IMR-90 (cell line): ENCODE measurements at regions not wholly inside any gene's neighbourhood (a gene's known extent, or its start where the extent isn't known, plus 50 kb on each side); places are given as distances from the start of the nearest gene placed in this dataset.

Experiments
- ATAC-seq: fragments of 200-7000 bp; cut with Tn5 transposase; 2 replicates; pipeline ENCODE4 v1.9.1; 2020; ENCODE audit warnings: low read depth, mild to moderate bottlenecking, moderate library complexity
- BruUV-seq: library from RNA; stranded (reverse); fragments of 400-500 nt; replicated peaks from 2 replicates; lab custom pipeline; 2021; lab: Mats Ljungman, UMichigan
- CTCF ChIA-PET: fragments of 300-600 bp; formaldehyde crosslinking; extraction: SDS; loops from one replicate; lab custom pipeline; 2021; ENCODE audit warnings: antibody characterized with exemption; lab: Yijun Ruan, JAX
- POLR2A ChIA-PET: fragments of 300-600 bp; sonication (Branson Sonifier 250); formaldehyde crosslinking; loops from one replicate; lab custom pipeline; 2022; ENCODE audit warnings: antibody characterized with exemption; ENCODE audit not compliant: unreplicated experiment; lab: Charles Lee
- DNase-seq: peaks from one replicate; pipeline ENCODE4 v3.0.0; 2013
- H2AFZ ChIP-seq: replicated peaks from 2 replicates; pipeline ENCODE3; 2013; ENCODE audit warnings: low read length, mild to moderate bottlenecking; ENCODE audit not compliant: poor library complexity
- H2AK5ac ChIP-seq: 2 replicates; pipeline ENCODE4 v1.6.1; 2013; ENCODE audit warnings: low read depth, low read length, inconsistent platforms
- H2AK9ac ChIP-seq: replicated peaks from 2 replicates; pipeline ENCODE3; 2013; ENCODE audit warnings: mild to moderate bottlenecking, low read depth, low read length, moderate library complexity; ENCODE audit not compliant: poor library complexity
- H2BK120ac ChIP-seq: 2 replicates; pipeline ENCODE4 v1.6.1; 2013; ENCODE audit warnings: low read depth, low read length, inconsistent platforms
- H2BK15ac ChIP-seq: 3 replicates; pipeline ENCODE4 v1.6.1; 2013; ENCODE audit warnings: low read depth, low read length, inconsistent platforms
- H2BK20ac ChIP-seq: 2 replicates; pipeline ENCODE4 v1.6.1; 2013; ENCODE audit warnings: low read depth, mild to moderate bottlenecking, inconsistent platforms, low read length, moderate library complexity
- H2BK5ac ChIP-seq: 2 replicates; pipeline ENCODE4 v1.6.1; 2013; ENCODE audit warnings: mild to moderate bottlenecking, low read depth, low read length, inconsistent platforms; ENCODE audit not compliant: poor library complexity, severe bottlenecking
- H3K14ac ChIP-seq: replicated peaks from 2 replicates; pipeline ENCODE4 v1.6.1; 2013; ENCODE audit warnings: low read depth, low read length, inconsistent platforms
- H3K18ac ChIP-seq: 2 replicates; pipeline ENCODE4 v1.6.1; 2013; ENCODE audit warnings: low read depth, low read length, control low read depth
- H3K23ac ChIP-seq: 2 replicates; pipeline ENCODE4 v1.6.1; 2013; ENCODE audit warnings: low read depth, low read length, inconsistent platforms
- H3K27ac ChIP-seq: 2 replicates; pipeline ENCODE4 v1.5.1; 2013; ENCODE audit warnings: mild to moderate bottlenecking, control low read depth, low read length; ENCODE audit not compliant: insufficient read depth
- H3K27me3 ChIP-seq: 2 replicates; pipeline ENCODE4 v1.6.1; 2013; ENCODE audit warnings: low read length; ENCODE audit not compliant: control insufficient read depth, insufficient read depth
- H3K36me3 ChIP-seq: 2 replicates; pipeline ENCODE4 v1.6.1; 2013; ENCODE audit warnings: low read length, mixed read lengths; ENCODE audit not compliant: control insufficient read depth, insufficient read depth
- H3K4ac ChIP-seq: 2 replicates; pipeline ENCODE4 v1.6.1; 2013; ENCODE audit warnings: low read depth, low read length, inconsistent platforms
- H3K4me1 ChIP-seq: 2 replicates; pipeline ENCODE4 v1.6.1; 2013; ENCODE audit warnings: low read length, mixed read lengths; ENCODE audit not compliant: control insufficient read depth, insufficient read depth
- H3K4me2 ChIP-seq: 2 replicates; pipeline ENCODE4 v1.6.1; 2013; ENCODE audit warnings: low read depth, mild to moderate bottlenecking, control low read depth, low read length, moderate library complexity
- H3K4me3 ChIP-seq: 2 replicates; pipeline ENCODE4 v1.5.1; 2013; ENCODE audit warnings: low read depth, mild to moderate bottlenecking, control low read depth, low read length, moderate library complexity; ENCODE audit not compliant: insufficient read depth
- H3K56ac ChIP-seq: 2 replicates; pipeline ENCODE4 v1.6.1; 2013; ENCODE audit warnings: low read length, inconsistent platforms; ENCODE audit not compliant: insufficient read depth; ENCODE audit errors: extremely low read depth
- H3K79me1 ChIP-seq, 2 experiments: 2 replicates each; pipeline ENCODE4 v1.6.1; 2013; ENCODE audit warnings: low read length in 2 of 2, inconsistent platforms in 1 of 2, low read depth in 1 of 2
- H3K9ac ChIP-seq: 2 replicates; pipeline ENCODE4 v1.6.1; 2013; ENCODE audit warnings: low read depth, low read length, control low read depth
- H3K9me1 ChIP-seq: 2 replicates; pipeline ENCODE4 v1.6.1; 2013; ENCODE audit warnings: low read length, inconsistent platforms; ENCODE audit not compliant: insufficient read depth
- H3K9me3 ChIP-seq: 2 replicates; pipeline ENCODE4 v1.6.1; 2013; ENCODE audit warnings: low read length; ENCODE audit not compliant: control insufficient read depth, insufficient read depth
- H4K20me1 ChIP-seq: 2 replicates; pipeline ENCODE4 v1.6.1; 2013; ENCODE audit warnings: low read length, inconsistent platforms; ENCODE audit not compliant: insufficient read depth
- H4K5ac ChIP-seq: 2 replicates; pipeline ENCODE4 v1.6.1; 2013; ENCODE audit warnings: mild to moderate bottlenecking, low read depth, low read length, control low read depth
- H4K8ac ChIP-seq, 2 experiments: 2 replicates each; pipeline ENCODE4 v1.6.1; 2013; ENCODE audit warnings: low read depth in 2 of 2, low read length in 2 of 2, control low read depth in 1 of 2, inconsistent platforms in 1 of 2
- H4K91ac ChIP-seq: 2 replicates; pipeline ENCODE4 v1.6.1; 2013; ENCODE audit warnings: low read depth, low read length, inconsistent platforms; ENCODE audit not compliant: insufficient read depth
- BHLHE40 ChIP-seq: fragments of 150-350 bp; IDR thresholded peaks from 2 replicates; pipeline ENCODE4 v1.6.1; 2016; ENCODE audit warnings: mild to moderate bottlenecking, low read depth, low read length
- CEBPB ChIP-seq: IDR thresholded peaks from 2 replicates; pipeline ENCODE4 v1.6.1; 2012; ENCODE audit warnings: low read depth, low read length, improper control_type of control experiment
- CHD1 ChIP-seq: IDR thresholded peaks from 2 replicates; pipeline ENCODE4 v1.6.1; 2012; ENCODE audit warnings: low read depth, low read length, improper control_type of control experiment
- CTCF ChIP-seq: conservative IDR thresholded peaks from 2 replicates; pipeline ENCODE4 v1.5.1; 2012; ENCODE audit warnings: mild to moderate bottlenecking, low read depth, low read length, improper control_type of control experiment
- ELK1 ChIP-seq: fragments of 150-350 bp; IDR thresholded peaks from 2 replicates; pipeline ENCODE4 v1.6.1; 2016; ENCODE audit warnings: low read depth, mild to moderate bottlenecking, low read length, moderate library complexity, borderline replicate concordance
- FOS ChIP-seq: fragments of 150-350 bp; IDR thresholded peaks from 2 replicates; pipeline ENCODE4 v1.6.1; 2016; ENCODE audit warnings: low read depth, low read length
- MAFK ChIP-seq: IDR thresholded peaks from 2 replicates; pipeline ENCODE4 v1.6.1; 2012; ENCODE audit warnings: low read depth, low read length, improper control_type of control experiment
- MXI1 ChIP-seq: IDR thresholded peaks from 2 replicates; pipeline ENCODE4 v1.6.1; 2012; ENCODE audit warnings: low read depth, mild to moderate bottlenecking, low read length, moderate library complexity, borderline replicate concordance
- NFE2L2 ChIP-seq: fragments of 150-350 bp; IDR thresholded peaks from 2 replicates; pipeline ENCODE4 v1.6.1; 2016; ENCODE audit warnings: low read depth, mild to moderate bottlenecking, low read length
- RAD21 ChIP-seq: IDR thresholded peaks from 2 replicates; pipeline ENCODE4 v1.6.1; 2012; ENCODE audit warnings: low read length, improper control_type of control experiment
- RCOR1 ChIP-seq: IDR thresholded peaks from 2 replicates; pipeline ENCODE4 v1.6.1; 2012; ENCODE audit warnings: mild to moderate bottlenecking, low read length, improper control_type of control experiment; ENCODE audit not compliant: insufficient replicate concordance
- RFX5 ChIP-seq: IDR thresholded peaks from 2 replicates; pipeline ENCODE4 v1.8.0; 2012; ENCODE audit warnings: low read depth, mild to moderate bottlenecking, low read length, moderate library complexity
- SMC3 ChIP-seq: fragments of 150-350 bp; IDR thresholded peaks from 2 replicates; pipeline ENCODE4 v1.6.1; 2016; ENCODE audit warnings: low read depth, mild to moderate bottlenecking, antibody characterized with exemption, low read length, moderate library complexity
- USF2 ChIP-seq: fragments of 150-350 bp; IDR thresholded peaks from 2 replicates; pipeline ENCODE4 v1.6.1; 2017; ENCODE audit warnings: mild to moderate bottlenecking, antibody characterized with exemption, low read length, low read depth
- WGBS, 2 experiments: methylation state at CpG; one replicate each; pipeline versions ENCODE4 v1.1.5 to v1.1.7; 2013; ENCODE audit warnings: missing lambda C conversion rate in 2 of 2; ENCODE audit not compliant: insufficient read length in 1 of 2; ENCODE audit errors: extremely low coverage in 2 of 2; 5-methylcytosine and 5-hydroxymethylcytosine counted together
- dilution Hi-C: fragments of 300-500 bp; cut with HindIII; formaldehyde crosslinking; loops from one replicate; pipeline ENCODE4 v1.14.3; 2018; ENCODE audit warnings: low sequenced_read_pairs; ENCODE audit not compliant: unreplicated experiment
- in situ Hi-C: fragments of 300-500 bp; cut with MboI; formaldehyde crosslinking; loops from 3 replicates; pipeline ENCODE4 v1.14.3; 2019; ENCODE audit warnings: low sequenced_read_pairs, inconsistent platforms, mixed read lengths
- intact Hi-C: fragments of 100-400 bp; cut with micrococcal nuclease; formaldehyde crosslinking; loops from 2 replicates; pipeline ENCODE4 v1.10.0; 2022

- Histone ChIP-seq H3K9me1 (peaks cover 4% of the 10 kb centered on the region; the same call in 1 of the 2 replicates), H3K27me3 (no peaks in the 10 kb centered on the region; the same call in 1 of the 2 replicates), H4K5ac (no peak overlapping the region; the same call in 1 of the 2 replicates), H3K4ac (no peak overlapping the region; the same call in 1 of the 2 replicates), H3K4me3 (no peak overlapping the region), H2AFZ (no peak overlapping the region), H2AK5ac (peak overlapping the region; percentile 9; the same call in 1 of the 2 replicates), H4K20me1 (no peaks in the 10 kb centered on the region), H4K8ac (no peak overlapping the region), H2BK15ac (no peak overlapping the region), H2BK5ac (no peak overlapping the region), H2BK120ac (no peak overlapping the region), H3K27ac (no peak overlapping the region), H3K4me2 (no peak overlapping the region), H3K23ac (no peak overlapping the region), H3K9ac (no peak overlapping the region), H3K4me1 (no peaks in the 10 kb centered on the region; the same call in 1 of the 2 replicates), H3K56ac (no peak overlapping the region), H3K18ac (no peak overlapping the region), H4K91ac (no peak overlapping the region), H3K36me3 (no peaks in the 10 kb centered on the region), H2BK20ac (no peak overlapping the region), H3K14ac (no peak overlapping the region), H3K79me1 (no peaks in the 10 kb centered on the region), H3K9me3 (no peaks in the 10 kb centered on the region), H2AK9ac (no peak overlapping the region)
- no TSS peak for BruUV-seq
- CTCF ChIA-PET, result no interaction called here
- 86% methylated on average over 9 of the region's 12 CpGs; no CpG with 5 or more reads in 1 of the 2 experiments for WGBS, 2 experiments
- intact Hi-C loops (no loop called here), dilution Hi-C loops (no loop called here), in situ Hi-C loops (no loop called here)
- no peak for ATAC-seq
- POLR2A ChIA-PET, result no interaction called here
- DNase-seq, result no peak
- no peak for TF ChIP-seq RFX5
- TF ChIP-seq RAD21, result no peak
- TF ChIP-seq SMC3, result no peak
- TF ChIP-seq ELK1, result no peak
- no peak for TF ChIP-seq MAFK
- no peak for TF ChIP-seq NFE2L2
- TF ChIP-seq FOS, result no peak
- TF ChIP-seq USF2, result no peak
- TF ChIP-seq BHLHE40, result no peak
- no peak for TF ChIP-seq RCOR1
- TF ChIP-seq MXI1, result no peak
- no peak for TF ChIP-seq CHD1
- no peak for TF ChIP-seq CEBPB
- TF ChIP-seq CTCF, result no peak
These were observed 194.7 kb upstream of the HS6ST1 start for GRCh38 chr2:128513116-128513960.
